ENCODE measurements at regions not wholly inside any gene's neighbourhood (a gene's known extent, or its start where the extent isn't known, plus 50 kb on each side); places are given as distances from the start of the nearest gene placed in this dataset.

- WGBS (ENCODE audit: insufficient coverage): 100% methylated on average over 2 of the region's 3 CpGs
- no peak for DNase-seq (ENCODE audit: low read depth in 4 of 6, low spot score in 6 of 6)
- H3K27ac ChIP-seq (ENCODE audit: low read depth, low read length): no peak overlapping the region
- no peaks in the 10 kb centered on the region for H3K36me3 ChIP-seq (ENCODE audit: control insufficient read depth, insufficient read depth, low read length)
- H3K4me1 ChIP-seq (ENCODE audit: control insufficient read depth, insufficient read depth, low read length): no peaks in the 10 kb centered on the region
- no peaks in the 10 kb centered on the region for H3K27me3 ChIP-seq (ENCODE audit: control insufficient read depth, insufficient read depth, low read length)
- peaks cover 3% of the 10 kb centered on the region for H3K9me3 ChIP-seq (ENCODE audit: control insufficient read depth, insufficient read depth, low read length)
- no peak overlapping the region for H3K4me3 ChIP-seq (ENCODE audit: low read depth, low read length)
Observed at GRCh38 chr5:68088302-68088701, 127.3 kb upstream of the PIK3R1 start.

GRCh38 chr5:68087866-68088265 lies 127.7 kb upstream of the PIK3R1 start:
- Histone ChIP-seq H3K9me3 (ENCODE audit: control insufficient read depth, insufficient read depth, low read length) (peaks cover 3% of the 10 kb centered on the region), H3K27ac (ENCODE audit: low read depth, low read length) (no peak overlapping the region), H3K4me1 (ENCODE audit: control insufficient read depth, insufficient read depth, low read length) (no peaks in the 10 kb centered on the region), H3K27me3 (ENCODE audit: control insufficient read depth, insufficient read depth, low read length) (no peaks in the 10 kb centered on the region), H3K36me3 (ENCODE audit: control insufficient read depth, insufficient read depth, low read length) (no peaks in the 10 kb centered on the region), H3K4me3 (ENCODE audit: low read depth, low read length) (no peak overlapping the region)
- no peak for DNase-seq (ENCODE audit: low read depth in 4 of 6, low spot score in 6 of 6)
- 33% methylated on average over 1 of the region's 3 CpGs for WGBS (ENCODE audit: insufficient coverage)

- no CpG with 5 or more reads among the region's 7 CpGs for WGBS (ENCODE audit: insufficient coverage)
- peak overlapping the region; percentile 10 for H3K27ac ChIP-seq (ENCODE audit: low read depth, low read length)
- H3K9me3 ChIP-seq (ENCODE audit: control insufficient read depth, insufficient read depth, low read length): peaks cover 3% of the 10 kb centered on the region
- H3K36me3 ChIP-seq (ENCODE audit: control insufficient read depth, insufficient read depth, low read length): no peaks in the 10 kb centered on the region
- no peak overlapping the region for H3K4me3 ChIP-seq (ENCODE audit: low read depth, low read length)
- peak in 2 of 6 donors; percentile 16 to 20 for DNase-seq (ENCODE audit: low read depth in 4 of 6, low spot score in 6 of 6)
- H3K4me1 ChIP-seq (ENCODE audit: control insufficient read depth, insufficient read depth, low read length): no peaks in the 10 kb centered on the region
- H3K27me3 ChIP-seq (ENCODE audit: control insufficient read depth, insufficient read depth, low read length): no peaks in the 10 kb centered on the region
Observed at GRCh38 chr5:68086857-68087256, 128.7 kb upstream of the PIK3R1 start.

- H3K4me3 ChIP-seq (ENCODE audit: low read depth, low read length): no peak overlapping the region
Observed at GRCh38 chr5:68086439-68086838, 129.1 kb upstream of the PIK3R1 start.

GRCh38 chr5:68084396-68084795 lies 131.2 kb upstream of the PIK3R1 start:
- Histone ChIP-seq H3K4me3 (ENCODE audit: low read depth, low read length) (no peak overlapping the region), H3K27ac (ENCODE audit: low read depth, low read length) (no peak overlapping the region), H3K27me3 (ENCODE audit: control insufficient read depth, insufficient read depth, low read length) (no peaks in the 10 kb centered on the region), H3K9me3 (ENCODE audit: control insufficient read depth, insufficient read depth, low read length) (no peaks in the 10 kb centered on the region), H3K36me3 (ENCODE audit: control insufficient read depth, insufficient read depth, low read length) (no peaks in the 10 kb centered on the region), H3K4me1 (ENCODE audit: control insufficient read depth, insufficient read depth, low read length) (no peaks in the 10 kb centered on the region)
- no peak for DNase-seq (ENCODE audit: low read depth in 4 of 6, low spot score in 6 of 6)

More at GRCh38 chr5:68086439-68086838, 129.1 kb upstream of the PIK3R1 start:
- 100% methylated on average over 1 of the region's 7 CpGs for WGBS (ENCODE audit: insufficient coverage)
- no peaks in the 10 kb centered on the region for H3K27me3 ChIP-seq (ENCODE audit: control insufficient read depth, insufficient read depth, low read length)
- H3K27ac ChIP-seq (ENCODE audit: low read depth, low read length): peak overlapping the region; percentile 10
- peaks cover 3% of the 10 kb centered on the region for H3K9me3 ChIP-seq (ENCODE audit: control insufficient read depth, insufficient read depth, low read length)
- DNase-seq (ENCODE audit: low read depth in 4 of 6, low spot score in 6 of 6): no peak
- H3K4me1 ChIP-seq (ENCODE audit: control insufficient read depth, insufficient read depth, low read length): no peaks in the 10 kb centered on the region
- no peaks in the 10 kb centered on the region for H3K36me3 ChIP-seq (ENCODE audit: control insufficient read depth, insufficient read depth, low read length)

- WGBS (ENCODE audit: insufficient coverage): 86% methylated on average over 9 of the region's 9 CpGs
- Histone ChIP-seq H3K36me3 (ENCODE audit: control insufficient read depth, insufficient read depth, low read length) (no peaks in the 10 kb centered on the region), H3K27ac (ENCODE audit: low read depth, low read length) (no peak overlapping the region), H3K4me3 (ENCODE audit: low read depth, low read length) (no peak overlapping the region), H3K27me3 (ENCODE audit: control insufficient read depth, insufficient read depth, low read length) (no peaks in the 10 kb centered on the region), H3K9me3 (ENCODE audit: control insufficient read depth, insufficient read depth, low read length) (no peaks in the 10 kb centered on the region), H3K4me1 (ENCODE audit: control insufficient read depth, insufficient read depth, low read length) (no peaks in the 10 kb centered on the region)
- DNase-seq (ENCODE audit: low read depth in 4 of 6, low spot score in 6 of 6): no peak
Observed at GRCh38 chr5:68080282-68081050, 135.1 kb upstream of the PIK3R1 start.

- H3K27me3 ChIP-seq (ENCODE audit: control insufficient read depth, insufficient read depth, low read length): no peaks in the 10 kb centered on the region
- DNase-seq (ENCODE audit: low read depth in 4 of 6, low spot score in 6 of 6): no peak
- no peaks in the 10 kb centered on the region for H3K4me1 ChIP-seq (ENCODE audit: control insufficient read depth, insufficient read depth, low read length)
- 93% methylated on average over 6 of the region's 6 CpGs for WGBS (ENCODE audit: insufficient coverage)
- H3K27ac ChIP-seq (ENCODE audit: low read depth, low read length): no peak overlapping the region
- no peaks in the 10 kb centered on the region for H3K9me3 ChIP-seq (ENCODE audit: control insufficient read depth, insufficient read depth, low read length)
- H3K36me3 ChIP-seq (ENCODE audit: control insufficient read depth, insufficient read depth, low read length): no peaks in the 10 kb centered on the region
- H3K4me3 ChIP-seq (ENCODE audit: low read depth, low read length): no peak overlapping the region
Observed at GRCh38 chr5:68077349-68077894, 138.1 kb upstream of the PIK3R1 start.

GRCh38 chr5:68074633-68075032 lies 140.9 kb upstream of the PIK3R1 start:
- DNase-seq (ENCODE audit: low read depth in 4 of 6, low spot score in 6 of 6): peak in 1 of 6 donors; percentile 17
- Histone ChIP-seq H3K27ac (ENCODE audit: low read depth, low read length) (no peak overlapping the region), H3K9me3 (ENCODE audit: control insufficient read depth, insufficient read depth, low read length) (no peaks in the 10 kb centered on the region), H3K4me3 (ENCODE audit: low read depth, low read length) (no peak overlapping the region), H3K27me3 (ENCODE audit: control insufficient read depth, insufficient read depth, low read length) (no peaks in the 10 kb centered on the region), H3K36me3 (ENCODE audit: control insufficient read depth, insufficient read depth, low read length) (no peaks in the 10 kb centered on the region), H3K4me1 (ENCODE audit: control insufficient read depth, insufficient read depth, low read length) (no peaks in the 10 kb centered on the region)
- WGBS (ENCODE audit: insufficient coverage): 71% methylated on average over 1 of the region's 1 CpG

- H3K4me3 ChIP-seq (ENCODE audit: low read depth, low read length): no peak overlapping the region
- no peaks in the 10 kb centered on the region for H3K4me1 ChIP-seq (ENCODE audit: control insufficient read depth, insufficient read depth, low read length)
- no peaks in the 10 kb centered on the region for H3K27me3 ChIP-seq (ENCODE audit: control insufficient read depth, insufficient read depth, low read length)
- H3K36me3 ChIP-seq (ENCODE audit: control insufficient read depth, insufficient read depth, low read length): no peaks in the 10 kb centered on the region
- no CpG with 5 or more reads among the region's 1 CpG for WGBS (ENCODE audit: insufficient coverage)
- H3K9me3 ChIP-seq (ENCODE audit: control insufficient read depth, insufficient read depth, low read length): no peaks in the 10 kb centered on the region
- no peak overlapping the region for H3K27ac ChIP-seq (ENCODE audit: low read depth, low read length)
- no peak for DNase-seq (ENCODE audit: low read depth in 4 of 6, low spot score in 6 of 6)
Observed at GRCh38 chr5:68074048-68074632, 141.4 kb upstream of the PIK3R1 start.

GRCh38 chr5:68071736-68072135 lies 143.8 kb upstream of the PIK3R1 start:
- Histone ChIP-seq H3K27ac (ENCODE audit: low read depth, low read length) (no peak overlapping the region), H3K4me1 (ENCODE audit: control insufficient read depth, insufficient read depth, low read length) (no peaks in the 10 kb centered on the region)

More at GRCh38 chr5:68071736-68072135, 143.8 kb upstream of the PIK3R1 start:
- WGBS (ENCODE audit: insufficient coverage): 73% methylated on average over 4 of the region's 6 CpGs
- Histone ChIP-seq H3K36me3 (ENCODE audit: control insufficient read depth, insufficient read depth, low read length) (no peaks in the 10 kb centered on the region), H3K9me3 (ENCODE audit: control insufficient read depth, insufficient read depth, low read length) (no peaks in the 10 kb centered on the region), H3K4me3 (ENCODE audit: low read depth, low read length) (no peak overlapping the region), H3K27me3 (ENCODE audit: control insufficient read depth, insufficient read depth, low read length) (no peaks in the 10 kb centered on the region)
- DNase-seq (ENCODE audit: low read depth in 4 of 6, low spot score in 6 of 6): no peak

Measured in spinal cord (tissue), 9 donors.